Prostate gland (tissue), 2 donors: ENCODE measurements at regions not wholly inside any gene's neighbourhood (a gene's known extent, or its start where the extent isn't known, plus 50 kb on each side); places are given as distances from the start of the nearest gene placed in this dataset.

Experiments
- CTCF ChIP-seq, 4 experiments: fragments of 200-600 bp in 2 of 4; fragments of 450-650 bp in 2 of 4; sonication (generic) in 2 of 4; IDR thresholded peaks; 1 replicate in 3 of 4; 2 replicates in 1 of 4; pipeline ENCODE4 v1.5.1; 2016 to 2019; ENCODE audit warnings: antibody characterized with exemption in 4 of 4, mild to moderate bottlenecking in 2 of 4, moderate library complexity in 2 of 4
- POLR2A ChIP-seq: fragments of 450-650 bp; IDR thresholded peaks from one replicate; pipeline ENCODE4 v1.6.1; 2016; ENCODE audit warnings: antibody characterized with exemption, mild to moderate bottlenecking

GRCh38 chr17:36690190-36690589, 88.8 kb downstream of the MRM1 start:
- TF ChIP-seq CTCF (IDR thresholded peaks at IDR 0.05) (no peak), POLR2A (no peak)
